ENCODE measurements at regions not wholly inside any gene's neighbourhood (a gene's known extent, or its start where the extent isn't known, plus 50 kb on each side); places are given as distances from the start of the nearest gene placed in this dataset.

GRCh38 chr5:125715216-125715615 lies 708.0 kb upstream of the GRAMD2B start:
- no peaks in the 10 kb centered on the region for H3K9me3 ChIP-seq (replicated peaks; ENCODE audit: control insufficient read depth, insufficient read depth, low read length)
- CTCF ChIA-PET: no interaction called here
- H3K9ac ChIP-seq (ENCODE audit: control insufficient read depth, insufficient read depth, low read length): no peak overlapping the region
- H3K4me3 ChIP-seq: no peak overlapping the region
- RAD21 ChIA-PET (ENCODE audit: unreplicated experiment): no interaction called here
- DNase-seq (ENCODE audit: low read depth, low spot score): no peak
- no peak for ATAC-seq
- intact Hi-C loops (cut with micrococcal nuclease; ENCODE audit: unreplicated experiment) (no loop called here), in situ Hi-C loops (cut with MboI) (no loop called here)
- H3K4me1 ChIP-seq (ENCODE audit: control insufficient read depth, insufficient read depth, low read length): no peaks in the 10 kb centered on the region
- TF ChIP-seq CHD2 (IDR thresholded peaks at IDR 0.05; ENCODE audit: borderline replicate concordance, low read depth, low read length) (no peak), ATF3 (IDR thresholded peaks at IDR 0.05; ENCODE audit: borderline replicate concordance, extremely low read depth, low read depth, low read length) (no peak), CREB1 (IDR thresholded peaks at IDR 0.05; ENCODE audit: low read depth) (no peak), RB1 (IDR thresholded peaks at IDR 0.05; ENCODE audit: borderline replicate concordance) (no peak), TCF3 (IDR thresholded peaks at IDR 0.05; ENCODE audit: borderline replicate concordance, insufficient read depth, low read depth, low read length) (no peak), SMAD1 (IDR thresholded peaks at IDR 0.05; ENCODE audit: low read depth, partially characterized antibody) (no peak), PRDM15 (CRISPR knock-in tag; IDR thresholded peaks at IDR 0.05) (no peak), TCF12 (IDR thresholded peaks at IDR 0.05; ENCODE audit: low read depth, low read length) (no peak), RAD21 (IDR thresholded peaks at IDR 0.05; ENCODE audit: insufficient read depth, low read depth, low read length) (no peak), STAT3 (IDR thresholded peaks at IDR 0.05; ENCODE audit: low read depth, low read length) (no peak), GABPA (IDR thresholded peaks at IDR 0.05; ENCODE audit: low read depth) (no peak)
- 14% methylated on average over 2 of the region's 2 CpGs for WGBS (ENCODE audit: insufficient coverage, insufficient replicate concordance, low lambda C conversion rate, missing lambda C conversion rate)
- H3K4me2 ChIP-seq (ENCODE audit: control insufficient read depth, insufficient read depth): no peak overlapping the region
- POLR2A ChIA-PET: no interaction called here
- no peaks in the 10 kb centered on the region for H3K79me2 ChIP-seq (ENCODE audit: control insufficient read depth, insufficient read depth, low read length)
- BruUV-seq (replicated peaks): no TSS peak
- FAIRE-seq: no peak
- H2AFZ ChIP-seq (ENCODE audit: control insufficient read depth, low read depth, low read length): no peak overlapping the region
- no peak overlapping the region for H3K27ac ChIP-seq (ENCODE audit: control insufficient read depth, insufficient read depth)
- H4K20me1 ChIP-seq (ENCODE audit: control insufficient read depth, insufficient read depth): no peaks in the 10 kb centered on the region
- H3K36me3 ChIP-seq (ENCODE audit: control insufficient read depth in 2 of 2, insufficient read depth in 2 of 2, low read length in 1 of 2): no peaks in the 10 kb centered on the region
- SMC1A ChIA-PET (ENCODE audit: uncharacterized antibody, unreplicated experiment): no interaction called here
- no peaks in the 10 kb centered on the region for H3K27me3 ChIP-seq (replicated peaks in 1 of 2; ENCODE audit: control insufficient read depth in 2 of 2, insufficient read depth in 2 of 2, low read length in 1 of 2)

All from GM12878 (cell line).